HG02571 (cell line): ENCODE measurements at regions not wholly inside any gene's neighbourhood (a gene's known extent, or its start where the extent isn't known, plus 50 kb on each side); places are given as distances from the start of the nearest gene placed in this dataset.
"Not testable (repeated sequence)": the region's sequence is repeated elsewhere in the genome, so short reads cannot be mapped to it uniquely, and the experiment has no call there.

Experiments
- ATAC-seq: cut with Tn5 transposase; IDR thresholded peaks from one replicate; pipeline ENCODE4 v1.9.1; 2021; ENCODE audit warnings: mild to moderate bottlenecking, moderate library complexity; ENCODE audit not compliant: unreplicated experiment

GRCh38 chr2:142668420-142668819, 209.0 kb upstream of the KYNU start:
- ATAC-seq = no peak

GRCh38 chr2:142665241-142665640, 212.2 kb upstream of the KYNU start:
- no peak for ATAC-seq

- ATAC-seq = no peak
These were observed 226.9 kb upstream of the KYNU start for GRCh38 chr2:142650601-142651000.

- ATAC-seq = no peak
These were observed 227.9 kb upstream of the KYNU start for GRCh38 chr2:142649581-142649980.

- no peak for ATAC-seq
These were observed 234.8 kb upstream of the KYNU start for GRCh38 chr2:142642650-142643049.

GRCh38 chr2:142629193-142629592, 248.3 kb upstream of the KYNU start:
- no peak for ATAC-seq

- ATAC-seq = no peak
These were observed 256.2 kb upstream of the KYNU start for GRCh38 chr2:142621287-142621686.

- no peak for ATAC-seq
These were observed 260.0 kb upstream of the KYNU start for GRCh38 chr2:142617461-142617860.

- ATAC-seq = no peak
These were observed 261.6 kb upstream of the KYNU start for GRCh38 chr2:142615876-142616275.

- not testable (repeated sequence) for ATAC-seq
These were observed 264.3 kb upstream of the KYNU start for GRCh38 chr2:142613193-142613592.

GRCh38 chr2:142605421-142605820, 272.0 kb upstream of the KYNU start:
- no peak for ATAC-seq

GRCh38 chr2:142603759-142604158, 273.7 kb upstream of the KYNU start:
- ATAC-seq = no peak

GRCh38 chr2:142602418-142602989, 275.0 kb upstream of the KYNU start:
- ATAC-seq = no peak

- no peak for ATAC-seq
These were observed 275.7 kb upstream of the KYNU start for GRCh38 chr2:142601794-142602193.

GRCh38 chr2:142599504-142599903, 278.0 kb upstream of the KYNU start:
- no peak for ATAC-seq

- no peak for ATAC-seq
These were observed 278.6 kb upstream of the KYNU start for GRCh38 chr2:142598846-142599245.

- no peak for ATAC-seq
These were observed 281.0 kb upstream of the KYNU start for GRCh38 chr2:142596334-142597088.

GRCh38 chr2:142594935-142595334, 282.5 kb upstream of the KYNU start:
- ATAC-seq = no peak

GRCh38 chr2:142592171-142592570, 285.3 kb upstream of the KYNU start:
- no peak for ATAC-seq

- ATAC-seq = no peak
These were observed 286.0 kb upstream of the KYNU start for GRCh38 chr2:142591420-142591819.

- no peak for ATAC-seq
These were observed 289.2 kb upstream of the KYNU start for GRCh38 chr2:142588269-142588668.

- no peak for ATAC-seq
These were observed 290.5 kb upstream of the KYNU start for GRCh38 chr2:142586693-142587580.
